Activated T-helper 1 cell treated with anti-CD3 and anti-CD28 coated beads, Interleukin-12 subunit alpha, Interleukin-12 subunit beta, Interleukin-2, Interleukin-4 antibody, amounts not matched to agents 30 ng/mL and 10 ng/mL and 1 ng/mL, durations not matched to agents 14 hours and 24 hours and 36 hours (primary cell): ENCODE measurements at regions not wholly inside any gene's neighbourhood (a gene's known extent, or its start where the extent isn't known, plus 50 kb on each side); places are given as distances from the start of the nearest gene placed in this dataset.
"Not testable (repeated sequence)": the region's sequence is repeated elsewhere in the genome, so short reads cannot be mapped to it uniquely, and the experiment has no call there.

Experiments
- DNase-seq: peaks from one replicate; pipeline ENCODE4 v3.0.0; 2021; ENCODE audit warnings: low spot score
- H3K27ac Mint-ChIP-seq: one replicate; pipeline ENCODE4 v1.8.0; 2021; ENCODE audit warnings: mild to moderate bottlenecking, mixed read lengths
- H3K27me3 Mint-ChIP-seq: one replicate; pipeline ENCODE4 v1.8.0; 2022; ENCODE audit warnings: mild to moderate bottlenecking, moderate library complexity, mixed read lengths; ENCODE audit not compliant: insufficient read depth
- H3K36me3 Mint-ChIP-seq: one replicate; pipeline ENCODE4 v1.8.0; 2021; ENCODE audit warnings: low read depth, mixed read lengths
- H3K4me1 Mint-ChIP-seq: one replicate; pipeline ENCODE4 v1.8.0; 2021; ENCODE audit warnings: low read depth, mixed read lengths
- H3K4me3 Mint-ChIP-seq: one replicate; pipeline ENCODE4 v1.8.0; 2021; ENCODE audit warnings: mild to moderate bottlenecking, moderate library complexity, mixed read lengths
- H3K9me3 Mint-ChIP-seq: one replicate; pipeline ENCODE4 v1.8.0; 2021; ENCODE audit warnings: mixed read lengths
- intact Hi-C: fragments of 100-400 bp; cut with micrococcal nuclease; formaldehyde crosslinking; loops from one replicate; pipeline ENCODE4 v1.15.1; 2024

DNA sequence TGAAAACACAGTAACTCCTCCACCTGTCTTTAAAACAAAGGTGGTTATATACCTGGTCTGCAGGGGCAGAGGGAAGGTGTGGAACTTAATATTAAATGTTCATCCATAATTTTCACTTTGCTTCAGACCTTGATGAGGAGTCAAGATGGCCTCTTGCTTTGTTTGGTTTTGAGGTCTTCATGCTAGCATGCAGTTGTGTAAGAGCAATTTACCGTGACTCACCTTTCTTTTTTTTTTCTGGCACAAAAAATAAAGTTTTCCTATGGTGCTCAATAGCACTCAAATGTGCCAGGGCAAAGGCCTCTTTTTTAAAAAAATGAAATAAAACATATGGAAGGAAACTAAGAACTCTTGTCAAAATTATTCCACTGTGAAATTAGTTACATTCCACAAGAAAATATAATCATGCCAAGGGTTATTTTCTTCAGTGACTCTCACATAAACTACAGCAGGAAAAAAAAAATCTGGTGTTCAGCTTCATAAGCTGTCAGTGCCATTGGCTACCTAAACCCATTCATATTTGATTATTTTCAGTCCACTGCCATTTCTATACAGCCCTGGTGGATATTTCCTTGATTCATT, 128.2 kb downstream of the SLC7A11 start:
- Mint-ChIP-seq H3K9me3 (no peaks in the 10 kb centered on the region), H3K27me3 (peaks cover 2% of the 10 kb centered on the region), H3K4me3 (no peak overlapping the region), H3K36me3 (no peaks in the 10 kb centered on the region), H3K27ac (no peak overlapping the region), H3K4me1 (no peaks in the 10 kb centered on the region)
- DNase-seq = no peak
- intact Hi-C loops = no loop called here

DNA sequence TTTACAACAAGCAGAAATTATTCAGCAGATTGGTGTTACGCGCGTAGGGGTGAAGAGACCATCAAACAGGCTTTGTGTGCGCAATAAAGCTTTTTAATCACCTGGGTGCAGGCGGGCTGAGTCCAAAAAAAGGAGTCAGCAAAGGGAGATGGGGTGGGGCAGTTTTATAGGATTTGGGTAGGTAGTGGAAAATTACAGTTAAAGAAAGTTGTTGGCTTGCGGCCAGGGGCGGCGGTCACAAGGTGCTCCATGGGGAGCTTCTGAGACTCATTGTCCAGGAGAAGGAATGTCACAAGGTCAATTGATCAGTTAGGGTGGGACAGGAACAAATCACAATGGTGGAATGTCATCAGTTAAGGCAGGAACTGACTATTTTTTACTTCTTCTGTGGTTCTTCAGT, 129.3 kb downstream of the SLC7A11 start:
- H3K36me3 Mint-ChIP-seq, H3K4me3 Mint-ChIP-seq, DNase-seq, H3K9me3 Mint-ChIP-seq, intact Hi-C loops, H3K27me3 Mint-ChIP-seq, H3K27ac Mint-ChIP-seq, H3K4me1 Mint-ChIP-seq: not testable (repeated sequence)

DNA sequence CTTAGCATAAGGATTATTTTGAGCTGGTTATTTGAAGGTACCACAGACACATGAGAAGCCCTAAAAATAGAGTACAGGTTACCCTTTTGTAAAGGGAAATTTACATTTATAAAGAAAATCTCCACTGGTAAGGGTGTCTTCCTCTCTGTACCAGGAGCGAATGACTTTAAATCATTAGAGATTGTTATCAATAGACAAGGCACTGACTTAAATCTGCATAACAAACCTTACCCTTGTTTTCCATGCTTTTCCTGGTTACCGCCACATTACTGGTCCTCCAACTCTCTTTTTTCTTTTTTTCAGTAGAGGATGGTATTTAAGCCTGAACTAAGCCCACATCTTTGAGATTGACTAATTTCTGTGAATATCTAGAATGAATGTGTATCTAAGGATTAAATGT, 129.8 kb downstream of the SLC7A11 start:
- no peak overlapping the region for H3K27ac Mint-ChIP-seq
- no peaks in the 10 kb centered on the region for H3K9me3 Mint-ChIP-seq
- no peak for DNase-seq
- H3K27me3 Mint-ChIP-seq = peaks cover 2% of the 10 kb centered on the region
- no peaks in the 10 kb centered on the region for H3K36me3 Mint-ChIP-seq
- no peaks in the 10 kb centered on the region for H3K4me1 Mint-ChIP-seq
- intact Hi-C loops = no loop called here
- H3K4me3 Mint-ChIP-seq = no peak overlapping the region

DNA sequence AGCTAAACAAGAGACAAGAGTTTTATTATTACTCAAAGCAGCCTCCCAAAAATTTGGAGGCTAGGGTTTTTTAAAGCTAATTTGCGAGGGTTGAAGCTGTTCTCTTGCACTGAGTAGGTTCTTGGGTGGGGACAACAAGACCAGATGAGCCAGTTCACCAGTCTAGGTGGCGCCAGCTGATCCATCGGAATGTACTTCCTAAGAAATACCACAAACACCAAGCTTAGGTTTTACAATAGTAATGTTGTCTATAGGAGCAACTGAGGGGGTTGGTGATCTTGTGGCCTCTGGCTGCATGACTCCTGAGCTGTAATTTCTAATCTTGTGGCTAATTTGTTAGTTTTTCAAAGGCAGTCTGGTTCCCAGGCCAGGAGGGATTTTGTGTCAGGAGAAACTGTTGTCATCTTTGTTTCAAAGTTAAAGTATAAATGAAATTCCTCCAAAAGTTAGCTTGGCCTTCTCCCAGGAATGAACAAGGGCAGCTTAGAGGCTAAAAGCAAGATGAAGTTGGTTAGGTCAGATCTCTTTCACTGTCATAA, 130.6 kb downstream of the SLC7A11 start:
- Mint-ChIP-seq H3K9me3 (no peaks in the 10 kb centered on the region), H3K27ac (no peak overlapping the region), H3K27me3 (peaks cover 2% of the 10 kb centered on the region), H3K36me3 (no peaks in the 10 kb centered on the region), H3K4me3 (no peak overlapping the region), H3K4me1 (no peaks in the 10 kb centered on the region)
- intact Hi-C loops = no loop called here
- no peak for DNase-seq

DNA sequence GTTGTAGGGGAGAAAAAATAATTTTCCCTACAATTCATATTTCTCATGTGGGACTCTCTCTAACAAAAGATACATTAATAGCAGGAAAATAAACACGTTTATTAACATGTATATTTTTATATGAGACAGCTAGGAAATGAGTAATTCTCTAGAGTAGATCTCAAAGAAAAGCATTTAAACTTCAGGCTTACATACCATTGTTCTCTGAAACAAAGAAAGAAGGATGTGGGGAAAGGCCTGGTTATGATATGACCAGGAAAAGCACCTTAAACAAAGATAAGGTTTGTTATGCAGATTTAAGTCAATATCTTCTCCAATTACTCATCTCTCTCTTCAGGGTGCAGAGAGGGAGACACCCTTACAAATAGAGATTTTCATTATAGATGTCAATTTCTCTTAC, 131.3 kb downstream of the SLC7A11 start:
- Mint-ChIP-seq H3K36me3 (no peaks in the 10 kb centered on the region), H3K9me3 (no peaks in the 10 kb centered on the region), H3K4me1 (no peaks in the 10 kb centered on the region), H3K27ac (no peak overlapping the region), H3K27me3 (peaks cover 2% of the 10 kb centered on the region), H3K4me3 (no peak overlapping the region)
- intact Hi-C loops = no loop called here
- DNase-seq = no peak

DNA sequence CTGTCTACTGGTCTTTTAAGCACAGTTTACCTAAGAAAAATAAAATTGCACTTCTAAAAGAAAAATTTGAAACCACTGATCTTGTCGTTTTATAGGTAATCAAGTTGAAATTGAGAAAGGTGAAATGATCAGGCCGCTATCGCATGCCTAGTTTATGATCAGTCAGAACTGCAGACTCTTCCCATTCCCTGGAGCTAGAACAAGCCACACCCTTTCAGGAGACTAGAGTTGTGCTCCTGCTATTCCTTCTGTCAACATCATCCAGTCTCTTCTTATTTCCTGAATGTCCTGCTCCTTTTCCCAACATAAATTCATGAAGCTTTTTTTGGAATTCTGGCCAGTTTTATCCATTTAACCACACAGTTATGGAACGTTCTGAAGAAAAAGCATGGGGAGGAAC, 135.1 kb downstream of the SLC7A11 start:
- intact Hi-C loops = no loop called here
- Mint-ChIP-seq H3K27ac (no peak overlapping the region), H3K9me3 (no peaks in the 10 kb centered on the region), H3K27me3 (no peaks in the 10 kb centered on the region), H3K36me3 (no peaks in the 10 kb centered on the region), H3K4me1 (no peaks in the 10 kb centered on the region), H3K4me3 (no peak overlapping the region)
- no peak for DNase-seq

DNA sequence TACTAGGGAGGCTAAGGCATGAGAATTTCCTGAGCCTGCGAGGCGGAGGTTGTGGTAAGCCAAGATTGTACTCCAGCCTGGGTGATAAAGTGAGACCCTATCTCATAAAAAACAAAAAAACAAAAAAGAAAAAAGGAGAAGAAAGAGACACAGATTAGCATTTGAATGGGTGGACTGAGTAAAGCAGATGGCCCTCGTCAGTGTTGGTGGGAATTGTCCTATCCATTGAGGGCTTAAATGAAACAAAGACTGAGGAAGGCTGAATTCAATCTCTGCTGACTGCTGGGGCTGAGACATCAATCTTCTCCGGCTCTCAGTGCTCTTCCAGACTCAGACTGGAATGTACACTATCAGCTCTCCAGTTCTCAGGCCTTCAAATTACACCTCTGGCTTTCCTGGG, 136.8 kb downstream of the SLC7A11 start:
- H3K27me3 Mint-ChIP-seq = no peaks in the 10 kb centered on the region
- no peaks in the 10 kb centered on the region for H3K4me1 Mint-ChIP-seq
- no peaks in the 10 kb centered on the region for H3K36me3 Mint-ChIP-seq
- H3K4me3 Mint-ChIP-seq = no peak overlapping the region
- no peaks in the 10 kb centered on the region for H3K9me3 Mint-ChIP-seq
- no peak overlapping the region for H3K27ac Mint-ChIP-seq
- DNase-seq = no peak
- intact Hi-C loops = no loop called here

DNA sequence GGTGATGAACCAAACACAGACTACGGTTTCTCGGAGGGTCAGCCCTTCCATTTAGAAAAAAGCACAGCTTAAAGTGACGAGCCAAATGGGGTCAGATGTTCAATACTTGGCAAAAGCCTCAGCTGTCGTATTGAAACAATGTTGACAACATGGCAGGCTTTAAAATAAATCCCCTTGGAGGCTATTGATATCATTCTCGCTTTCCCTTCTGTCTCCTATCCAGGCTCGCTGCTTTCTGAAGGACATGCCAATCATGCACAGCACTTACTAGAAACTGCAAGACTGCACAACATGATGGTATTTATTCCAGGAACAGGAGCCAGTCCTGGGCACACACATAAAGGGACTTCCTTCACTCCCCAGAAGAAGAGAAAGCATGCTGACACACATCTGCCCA, 137.9 kb downstream of the SLC7A11 start:
- intact Hi-C loops = no loop called here
- no peak for DNase-seq
- H3K36me3 Mint-ChIP-seq = no peaks in the 10 kb centered on the region
- no peak overlapping the region for H3K27ac Mint-ChIP-seq
- H3K9me3 Mint-ChIP-seq = no peaks in the 10 kb centered on the region
- H3K4me3 Mint-ChIP-seq = no peak overlapping the region
- H3K27me3 Mint-ChIP-seq = no peaks in the 10 kb centered on the region
- H3K4me1 Mint-ChIP-seq = no peaks in the 10 kb centered on the region

DNA sequence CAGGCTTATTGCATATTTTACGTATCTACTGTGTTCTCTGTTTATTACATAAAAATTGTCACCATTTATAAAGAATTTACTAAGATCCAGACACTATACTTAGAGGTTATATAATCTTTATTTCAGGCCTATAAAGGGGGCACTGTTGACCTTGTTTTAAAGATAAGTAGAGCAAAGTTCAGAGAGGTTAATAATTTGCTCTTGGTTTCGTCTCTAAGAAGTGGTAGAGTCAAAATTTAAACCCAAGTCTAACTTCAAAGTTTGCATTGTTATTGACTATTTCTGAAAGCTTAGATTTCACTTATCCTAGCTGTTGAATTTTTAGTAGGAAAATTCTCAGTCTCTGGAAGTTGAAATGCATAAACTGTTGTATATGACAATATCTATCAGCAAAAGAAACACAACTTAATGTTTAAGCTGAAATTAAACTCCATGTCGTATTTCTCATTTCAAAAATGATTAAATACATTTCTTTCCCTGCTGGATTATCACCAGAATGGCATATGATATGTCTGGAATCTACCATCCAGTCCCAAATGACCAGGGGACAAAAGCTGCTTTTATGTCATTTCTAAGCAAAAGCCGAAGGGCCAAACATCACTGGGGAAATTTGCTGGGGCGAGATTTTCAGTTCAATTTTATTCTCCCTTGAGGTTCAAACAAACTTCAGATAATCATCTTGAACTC, 138.4 kb downstream of the SLC7A11 start:
- Mint-ChIP-seq H3K9me3 (no peaks in the 10 kb centered on the region), H3K4me1 (no peaks in the 10 kb centered on the region), H3K4me3 (no peak overlapping the region), H3K27me3 (no peaks in the 10 kb centered on the region), H3K36me3 (no peaks in the 10 kb centered on the region), H3K27ac (no peak overlapping the region)
- intact Hi-C loops = no loop called here
- DNase-seq = no peak

DNA sequence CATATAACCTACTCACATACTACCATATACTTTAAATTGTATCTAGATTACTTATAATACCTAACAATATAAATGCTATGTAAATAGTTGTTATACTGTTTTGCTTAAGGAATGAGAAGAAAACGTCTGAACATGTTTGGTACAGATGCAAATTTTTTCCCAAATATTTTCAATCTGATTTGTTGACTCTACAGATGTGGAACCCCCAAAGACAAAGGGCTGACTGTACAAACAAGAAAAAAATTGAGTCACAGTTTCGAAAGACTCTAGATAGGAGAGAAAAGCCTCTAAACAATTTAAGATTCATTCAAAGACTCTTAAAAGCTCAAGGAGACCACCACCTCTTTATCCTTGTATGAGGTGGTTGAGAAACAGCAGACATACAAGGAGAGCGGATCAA, 142.8 kb downstream of the SLC7A11 start:
- peaks cover 4% of the 10 kb centered on the region for H3K27me3 Mint-ChIP-seq
- no peak overlapping the region for H3K27ac Mint-ChIP-seq
- no peaks in the 10 kb centered on the region for H3K4me1 Mint-ChIP-seq
- H3K36me3 Mint-ChIP-seq = no peaks in the 10 kb centered on the region
- no peak overlapping the region for H3K4me3 Mint-ChIP-seq
- intact Hi-C loops = no loop called here
- no peaks in the 10 kb centered on the region for H3K9me3 Mint-ChIP-seq
- no peak for DNase-seq

DNA sequence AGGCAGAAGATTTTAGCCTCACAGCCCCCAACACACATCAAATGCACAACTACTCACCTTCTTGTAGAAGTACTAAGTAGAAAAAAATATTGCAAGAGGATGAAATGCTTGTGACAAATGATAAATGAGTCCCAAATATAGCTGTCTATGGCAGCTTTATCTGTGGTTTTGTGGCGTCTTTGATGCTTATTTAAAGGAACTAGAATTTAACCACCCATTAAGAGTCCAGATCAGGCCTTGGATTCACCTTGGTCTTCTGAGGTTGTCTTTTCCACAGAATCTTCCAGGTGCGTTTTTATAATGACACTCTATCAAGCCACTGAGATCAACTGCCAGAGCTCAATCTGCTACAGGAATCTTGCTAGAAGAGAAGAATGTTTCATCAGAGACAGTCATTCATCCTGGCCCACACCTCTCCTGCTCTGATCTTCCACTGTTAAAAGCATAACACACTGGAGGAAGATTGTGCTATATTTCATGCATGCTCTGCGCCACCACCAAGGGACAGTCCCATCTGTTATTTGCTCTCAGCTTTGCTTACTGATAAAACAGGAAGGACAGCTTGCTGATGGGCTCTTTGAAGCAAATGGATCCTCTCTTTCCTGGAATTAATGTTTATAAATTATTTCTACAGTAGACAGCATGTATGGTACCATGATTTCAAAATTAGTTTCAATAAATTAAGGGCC, 144.1 kb downstream of the SLC7A11 start:
- Mint-ChIP-seq H3K36me3 (no peaks in the 10 kb centered on the region), H3K9me3 (no peaks in the 10 kb centered on the region), H3K4me1 (no peaks in the 10 kb centered on the region), H3K4me3 (no peak overlapping the region), H3K27ac (no peak overlapping the region), H3K27me3 (peaks cover 4% of the 10 kb centered on the region)
- intact Hi-C loops = no loop called here
- no peak for DNase-seq

DNA sequence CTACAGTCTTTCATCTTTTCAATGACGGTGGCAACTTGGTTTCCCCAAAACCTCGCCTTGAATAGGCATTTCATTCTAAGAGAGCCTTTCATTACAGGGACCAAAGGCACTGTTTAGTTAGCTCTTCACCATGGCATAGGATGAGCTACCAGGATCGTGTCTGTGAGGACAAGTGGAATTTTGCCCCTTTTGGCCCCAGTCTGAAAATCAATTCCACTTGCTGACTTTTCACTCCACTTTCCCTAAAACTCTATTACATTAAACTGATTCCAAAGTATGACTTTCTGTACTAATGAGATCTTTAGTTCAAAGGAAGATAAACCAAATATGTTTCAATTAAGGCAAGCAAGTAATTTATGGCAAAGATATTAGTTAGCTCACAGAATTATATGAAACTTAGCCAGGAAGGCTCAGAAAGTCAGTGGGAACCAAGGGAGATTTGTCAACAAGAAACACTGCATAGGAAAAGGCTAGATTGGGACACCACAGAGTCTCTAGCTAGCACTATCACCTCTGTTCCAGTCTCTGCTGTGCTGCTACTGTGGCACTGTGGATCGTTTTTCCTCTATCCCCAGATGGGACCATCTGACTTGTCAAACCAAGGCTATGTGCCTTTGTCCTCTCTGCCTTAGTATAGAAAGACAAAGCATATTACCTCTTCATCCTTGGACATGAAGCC, 145.6 kb downstream of the SLC7A11 start:
- Mint-ChIP-seq H3K36me3 (no peaks in the 10 kb centered on the region), H3K4me1 (no peaks in the 10 kb centered on the region), H3K27ac (no peak overlapping the region), H3K9me3 (no peaks in the 10 kb centered on the region), H3K4me3 (no peak overlapping the region), H3K27me3 (peaks cover 4% of the 10 kb centered on the region)
- intact Hi-C loops = no loop called here
- DNase-seq = no peak

DNA sequence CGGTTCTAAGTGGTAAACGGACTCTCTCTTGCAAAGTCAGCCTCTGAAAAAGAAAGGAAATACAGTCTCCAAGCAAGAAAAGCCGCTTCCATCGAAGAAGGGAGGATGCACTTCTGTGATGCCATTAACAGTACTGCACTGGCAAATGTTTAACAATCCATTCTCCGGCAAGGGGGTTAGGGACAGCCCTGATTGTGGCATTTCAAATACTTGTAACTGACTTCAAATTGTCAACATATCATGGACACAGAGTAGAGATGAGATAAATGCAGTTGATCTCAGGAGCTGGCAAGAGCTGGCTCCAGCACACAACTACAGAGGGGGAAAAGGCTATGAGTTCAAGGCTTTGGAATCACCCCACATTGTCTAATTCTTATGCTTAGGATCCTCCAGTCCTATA, 146.8 kb downstream of the SLC7A11 start:
- no peak overlapping the region for H3K4me3 Mint-ChIP-seq
- intact Hi-C loops = no loop called here
- no peaks in the 10 kb centered on the region for H3K4me1 Mint-ChIP-seq
- peaks cover 4% of the 10 kb centered on the region for H3K27me3 Mint-ChIP-seq
- no peaks in the 10 kb centered on the region for H3K36me3 Mint-ChIP-seq
- no peak overlapping the region for H3K27ac Mint-ChIP-seq
- no peaks in the 10 kb centered on the region for H3K9me3 Mint-ChIP-seq
- DNase-seq = no peak
